Skeletal muscle tissue (tissue), 3 donors: ENCODE measurements at regions not wholly inside any gene's neighbourhood (a gene's known extent, or its start where the extent isn't known, plus 50 kb on each side); places are given as distances from the start of the nearest gene placed in this dataset.

Experiments
- H3K27ac ChIP-seq: one replicate; pipeline ENCODE4 v1.7.0; 2013; ENCODE audit warnings: mild to moderate bottlenecking, low read depth, low read length, inconsistent platforms
- H3K27me3 ChIP-seq, 3 donors: one replicate each; pipeline ENCODE4 v1.7.0; 2013; ENCODE audit warnings: low read length in 3 of 3; ENCODE audit not compliant: control insufficient read depth in 3 of 3, insufficient read depth in 3 of 3
- H3K36me3 ChIP-seq, 3 donors: one replicate each; pipeline ENCODE4 v1.7.0; 2013; ENCODE audit warnings: low read length in 3 of 3; ENCODE audit not compliant: control insufficient read depth in 3 of 3, insufficient read depth in 3 of 3
- H3K4me1 ChIP-seq, 3 donors: one replicate each; pipeline ENCODE4 v1.7.0; 2013; ENCODE audit warnings: low read length in 3 of 3, mild to moderate bottlenecking in 3 of 3; ENCODE audit not compliant: control insufficient read depth in 3 of 3, insufficient read depth in 3 of 3
- H3K4me3 ChIP-seq, 3 donors: one replicate each; pipeline ENCODE4 v1.7.0; 2013; ENCODE audit warnings: low read length in 3 of 3
- H3K9ac ChIP-seq, 3 donors: one replicate each; pipeline ENCODE4 v1.7.0; 2013; ENCODE audit warnings: low read length in 3 of 3, mild to moderate bottlenecking in 3 of 3, moderate library complexity in 2 of 3, low read depth in 1 of 3
- H3K9me3 ChIP-seq, 3 donors: one replicate each; pipeline ENCODE4 v1.7.0; 2013; ENCODE audit warnings: low read length in 3 of 3; ENCODE audit not compliant: control insufficient read depth in 3 of 3
- donor health status: Osteomylitis.

- no peaks in the 10 kb centered on the region for H3K36me3 ChIP-seq
- no peaks in the 10 kb centered on the region for H3K9me3 ChIP-seq
- H3K9ac ChIP-seq: no peak overlapping the region
- H3K27ac ChIP-seq: no peak overlapping the region
- H3K4me3 ChIP-seq: no peak overlapping the region
- H3K27me3 ChIP-seq: no peaks in the 10 kb centered on the region
- H3K4me1 ChIP-seq: no peaks in the 10 kb centered on the region
Observed at GRCh38 chr13:77458736-77459135, 76.8 kb upstream of the SCEL start.

DNA sequence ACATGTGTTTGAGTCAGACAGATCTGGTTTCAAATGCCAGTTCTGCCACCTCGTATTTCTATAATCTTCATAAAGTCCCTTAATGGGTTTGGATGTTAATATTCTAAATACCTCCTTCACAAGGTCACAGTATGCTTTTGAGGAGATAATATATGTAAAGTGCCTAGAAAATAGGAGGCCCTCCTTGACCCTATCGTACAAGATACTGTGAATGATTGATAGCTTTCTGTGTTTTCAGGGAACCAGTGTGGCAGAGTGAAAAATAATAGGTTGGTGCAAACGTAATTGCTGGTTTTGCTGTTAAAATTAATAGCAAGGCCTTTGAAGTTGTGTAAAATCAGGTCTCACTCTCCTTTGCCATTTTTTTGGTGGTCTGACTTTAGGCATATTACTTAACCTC lies 77.5 kb upstream of the SCEL start:
- H3K27me3 ChIP-seq: no peaks in the 10 kb centered on the region
- no peaks in the 10 kb centered on the region for H3K36me3 ChIP-seq
- H3K4me1 ChIP-seq: no peaks in the 10 kb centered on the region
- no peak overlapping the region for H3K4me3 ChIP-seq
- no peak overlapping the region for H3K27ac ChIP-seq
- H3K9me3 ChIP-seq: no peaks in the 10 kb centered on the region
- H3K9ac ChIP-seq: no peak overlapping the region

- no peaks in the 10 kb centered on the region for H3K36me3 ChIP-seq
- no peak overlapping the region for H3K27ac ChIP-seq
- no peaks in the 10 kb centered on the region for H3K27me3 ChIP-seq
- no peak overlapping the region for H3K9ac ChIP-seq
- H3K9me3 ChIP-seq: no peaks in the 10 kb centered on the region
- no peak overlapping the region for H3K4me3 ChIP-seq
- no peaks in the 10 kb centered on the region for H3K4me1 ChIP-seq
Observed at GRCh38 chr13:77456271-77456670, 79.2 kb upstream of the SCEL start.

GRCh38 chr13:77449265-77449664 lies 86.2 kb upstream of the SCEL start:
- Histone ChIP-seq H3K27me3 (no peaks in the 10 kb centered on the region), H3K4me3 (no peak overlapping the region), H3K27ac (no peak overlapping the region), H3K9me3 (no peaks in the 10 kb centered on the region), H3K9ac (no peak overlapping the region), H3K4me1 (no peaks in the 10 kb centered on the region), H3K36me3 (no peaks in the 10 kb centered on the region)

DNA sequence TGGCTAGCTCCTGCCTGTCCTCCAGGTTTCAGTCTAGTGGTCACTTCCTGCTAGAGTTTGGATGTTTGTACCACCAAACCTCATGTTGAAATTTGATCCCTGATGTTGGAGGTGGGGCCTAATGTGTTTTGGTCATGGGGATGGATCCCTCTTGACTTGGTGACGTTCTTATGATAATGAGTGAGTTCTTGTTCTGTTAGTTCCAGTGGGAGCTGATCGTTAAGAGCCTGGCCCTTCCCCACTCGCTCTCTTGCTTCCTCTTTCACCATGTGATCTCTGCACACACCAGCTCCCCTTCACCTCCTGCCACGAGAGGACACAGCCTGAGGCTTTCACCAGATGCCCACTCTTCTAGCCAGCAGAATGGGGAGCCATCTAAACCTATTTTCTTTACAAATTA lies 86.8 kb upstream of the SCEL start:
- Histone ChIP-seq H3K4me3 (no peak overlapping the region), H3K9ac (no peak overlapping the region), H3K9me3 (no peaks in the 10 kb centered on the region), H3K27ac (no peak overlapping the region), H3K4me1 (no peaks in the 10 kb centered on the region), H3K27me3 (no peaks in the 10 kb centered on the region), H3K36me3 (no peaks in the 10 kb centered on the region)

GRCh38 chr13:77443511-77443910 lies 92.0 kb upstream of the SCEL start:
- no peaks in the 10 kb centered on the region for H3K4me1 ChIP-seq
- no peak overlapping the region for H3K4me3 ChIP-seq
- H3K9me3 ChIP-seq: no peaks in the 10 kb centered on the region
- H3K27ac ChIP-seq: no peak overlapping the region
- H3K27me3 ChIP-seq: no peaks in the 10 kb centered on the region
- no peak overlapping the region for H3K9ac ChIP-seq
- no peaks in the 10 kb centered on the region for H3K36me3 ChIP-seq

- Histone ChIP-seq H3K9me3 (peaks cover 0 to 2% (median 0%) of the 10 kb centered on the region in 3 donors), H3K27me3 (no peaks in the 10 kb centered on the region), H3K27ac (no peak overlapping the region), H3K36me3 (no peaks in the 10 kb centered on the region), H3K4me3 (no peak overlapping the region), H3K9ac (no peak overlapping the region), H3K4me1 (no peaks in the 10 kb centered on the region)
Observed at GRCh38 chr13:77437267-77437666, 98.2 kb upstream of the SCEL start.

DNA sequence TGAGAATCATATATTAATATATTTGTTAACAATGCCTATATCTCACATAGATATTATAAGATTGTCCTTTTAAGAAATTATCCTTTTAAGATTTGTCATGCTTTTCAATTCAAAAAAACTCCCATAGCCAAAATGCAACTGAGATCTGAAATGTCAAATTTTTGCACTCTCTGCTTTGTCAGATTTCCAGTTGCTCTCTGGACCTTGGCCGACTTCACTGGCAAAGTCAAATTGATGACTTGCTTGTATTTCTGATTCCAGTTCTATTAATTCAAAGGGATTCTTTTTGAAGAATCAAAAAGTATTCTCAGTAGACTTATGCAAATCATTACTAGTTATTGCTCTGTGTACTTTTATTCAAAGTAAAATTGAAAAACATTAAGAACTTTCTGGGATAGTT lies 101.2 kb upstream of the SCEL start:
- Histone ChIP-seq H3K27ac (no peak overlapping the region), H3K27me3 (no peaks in the 10 kb centered on the region), H3K4me1 (no peaks in the 10 kb centered on the region), H3K9ac (no peak overlapping the region), H3K9me3 (peaks cover 0 to 2% (median 0%) of the 10 kb centered on the region in 3 donors), H3K36me3 (no peaks in the 10 kb centered on the region), H3K4me3 (no peak overlapping the region)

GRCh38 chr13:77431449-77431848 lies 104.1 kb upstream of the SCEL start:
- H3K9ac ChIP-seq: no peak overlapping the region
- no peaks in the 10 kb centered on the region for H3K27me3 ChIP-seq
- no peaks in the 10 kb centered on the region for H3K9me3 ChIP-seq
- H3K4me3 ChIP-seq: no peak overlapping the region
- H3K27ac ChIP-seq: no peak overlapping the region
- H3K36me3 ChIP-seq: no peaks in the 10 kb centered on the region
- H3K4me1 ChIP-seq: no peaks in the 10 kb centered on the region

DNA sequence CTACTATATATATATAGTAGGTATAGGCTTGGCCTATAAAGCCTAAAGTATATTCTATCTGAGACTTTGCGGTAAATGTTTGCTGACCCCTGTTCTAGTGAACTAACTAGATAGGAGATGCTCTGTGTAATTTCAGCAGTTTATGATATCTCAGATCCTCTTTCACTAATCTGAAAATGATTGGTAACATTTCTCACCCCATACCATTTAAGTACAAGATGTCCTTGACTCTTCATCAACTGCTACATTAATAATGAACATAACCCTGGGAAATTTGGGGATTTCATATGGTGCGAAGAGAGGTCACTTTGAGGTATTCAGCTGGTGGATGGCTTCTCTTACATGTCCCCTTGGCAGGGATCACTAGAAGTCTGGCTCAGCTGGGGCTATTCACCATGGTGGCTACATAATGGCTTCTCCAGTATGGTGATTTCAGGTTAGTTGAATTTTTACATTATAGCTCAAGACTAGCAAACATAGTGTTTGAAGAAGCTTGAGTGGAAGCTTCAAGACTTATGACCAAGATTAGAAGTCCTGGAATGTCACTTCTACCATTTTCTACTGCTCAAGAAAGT lies 103.6 kb upstream of the MYCBP2 start:
- H3K9ac ChIP-seq: no peak overlapping the region
- H3K36me3 ChIP-seq: no peaks in the 10 kb centered on the region

More for the DNA sequence above, 103.6 kb upstream of the MYCBP2 start:
- Histone ChIP-seq H3K27ac (no peak overlapping the region), H3K9me3 (no peaks in the 10 kb centered on the region), H3K4me3 (no peak overlapping the region), H3K4me1 (no peaks in the 10 kb centered on the region), H3K27me3 (no peaks in the 10 kb centered on the region)
